PC-9 (cell line): ENCODE measurements at regions not wholly inside any gene's neighbourhood (a gene's known extent, or its start where the extent isn't known, plus 50 kb on each side); places are given as distances from the start of the nearest gene placed in this dataset.

ENCODE experiments used
- CTCF ChIP-seq: fragments of 200-600 bp; sonication (generic); conservative IDR thresholded peaks from 2 replicates; pipeline ENCODE4 v1.6.1; 2017; ENCODE audit warnings: mixed run types, antibody characterized with exemption, mild to moderate bottlenecking, moderate library complexity
- EZH2 ChIP-seq: fragments of 200-600 bp; sonication (generic); IDR thresholded peaks from 2 replicates; pipeline ENCODE4 v1.8.0; 2017; ENCODE audit warnings: antibody characterized with exemption, low read depth

- TF ChIP-seq CTCF = no peak
- no peak for TF ChIP-seq EZH2
Measured at GRCh38 chr4:123093236-123093635, 170.8 kb upstream of the NUDT6 start.
